Dedifferentiated amniotic fluid mesenchymal stem cell (primary cell): ENCODE measurements at regions not wholly inside any gene's neighbourhood (a gene's known extent, or its start where the extent isn't known, plus 50 kb on each side); places are given as distances from the start of the nearest gene placed in this dataset.
"Not testable (repeated sequence)": the region's sequence is repeated elsewhere in the genome, so short reads cannot be mapped to it uniquely, and the experiment has no call there.

Experiments used
- DNase-seq: peaks from one replicate; pipeline ENCODE4 v3.0.0-alpha.2; 2016; ENCODE audit errors: extremely low spot score

DNA sequence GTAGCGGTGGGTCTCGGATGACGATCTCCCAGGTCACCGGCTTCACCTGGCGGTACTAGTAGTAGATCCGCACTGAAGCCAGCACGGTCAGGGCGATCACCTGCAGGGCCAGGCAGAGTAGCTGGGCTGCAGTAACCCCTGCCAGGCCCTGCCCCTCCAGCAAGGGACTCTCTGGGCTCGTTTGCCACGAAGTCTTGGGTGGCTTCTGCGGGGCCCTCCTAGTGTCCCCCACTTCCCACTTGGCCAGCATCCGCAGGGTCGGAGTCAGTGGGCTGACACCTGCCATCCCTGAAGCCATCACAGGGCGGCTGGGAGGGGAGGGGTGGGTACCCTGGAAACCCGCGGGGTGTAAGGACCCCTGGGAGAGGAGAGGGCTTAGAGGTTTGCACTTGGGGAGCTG, 214.0 kb downstream of the OR4C45 start:
- no peak for DNase-seq

DNA sequence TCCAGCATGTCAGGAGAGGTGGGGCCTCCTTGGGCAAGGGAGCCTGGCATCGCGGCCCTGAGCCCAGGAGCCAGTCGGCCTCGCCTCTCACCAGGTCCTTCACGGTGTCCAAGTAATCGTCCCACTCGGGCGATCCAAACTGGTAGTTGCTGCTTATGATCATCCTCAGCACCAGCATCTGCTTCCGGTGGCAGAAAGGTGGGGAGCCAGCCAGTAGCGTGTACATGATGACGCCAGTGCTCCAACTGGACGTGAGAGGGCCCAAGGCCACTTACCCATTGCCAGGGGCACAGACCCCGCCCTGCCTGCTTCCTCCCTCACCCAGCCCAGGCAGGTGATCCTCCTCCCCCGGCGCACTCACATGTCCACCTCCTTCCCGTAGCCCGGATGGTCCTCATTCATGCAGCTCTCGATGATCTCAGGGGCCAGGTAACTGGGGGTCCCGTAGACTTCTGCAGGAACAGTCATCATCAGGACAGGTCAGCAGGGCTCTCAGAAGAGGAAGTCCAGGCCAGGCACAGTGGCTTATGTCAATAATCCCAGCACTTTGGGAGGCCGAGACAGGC, 214.7 kb downstream of the OR4C45 start:
- no peak for DNase-seq

DNA sequence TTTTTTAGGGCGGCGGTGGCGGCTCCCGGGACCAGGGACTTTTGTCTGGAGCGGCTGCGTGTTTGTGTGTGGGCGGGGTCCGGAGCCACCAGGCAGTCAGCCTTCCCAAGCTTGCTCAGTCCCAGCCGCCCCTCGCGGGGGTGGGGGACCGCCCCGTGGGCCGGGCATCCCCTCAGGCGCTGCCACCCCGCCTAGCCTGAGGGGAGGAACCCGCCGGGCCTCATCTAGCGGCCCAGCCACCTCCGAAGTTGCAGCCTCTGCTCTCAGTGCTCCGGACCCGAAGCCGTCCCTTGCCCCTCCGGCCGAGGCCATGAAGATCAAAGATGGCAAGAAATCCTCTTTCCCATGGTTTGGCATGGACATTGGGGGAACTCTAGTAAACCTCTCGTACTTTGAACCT, 235.2 kb downstream of the OR4C45 start:
- DNase-seq = no peak

DNA sequence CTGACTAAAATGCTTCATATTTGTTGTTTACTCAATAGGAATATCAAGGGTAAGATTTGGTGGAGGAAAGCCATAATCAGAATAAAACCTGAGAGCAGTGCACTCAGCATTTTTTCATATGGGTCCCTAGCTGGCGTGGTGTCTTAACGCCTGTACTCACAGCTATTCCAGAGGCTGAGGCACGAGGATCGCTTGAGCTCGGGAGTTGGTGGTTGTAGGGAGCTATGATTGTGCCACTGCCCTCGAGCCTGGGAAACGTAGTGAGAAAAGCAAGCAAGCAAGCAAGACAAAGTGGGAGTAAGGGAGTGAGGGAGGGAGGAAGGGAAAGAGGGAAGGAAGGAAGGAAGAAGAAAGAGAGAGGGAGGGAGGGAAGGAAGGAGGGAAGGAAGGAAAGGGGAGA, 242.5 kb downstream of the OR4C45 start:
- no peak for DNase-seq

DNA sequence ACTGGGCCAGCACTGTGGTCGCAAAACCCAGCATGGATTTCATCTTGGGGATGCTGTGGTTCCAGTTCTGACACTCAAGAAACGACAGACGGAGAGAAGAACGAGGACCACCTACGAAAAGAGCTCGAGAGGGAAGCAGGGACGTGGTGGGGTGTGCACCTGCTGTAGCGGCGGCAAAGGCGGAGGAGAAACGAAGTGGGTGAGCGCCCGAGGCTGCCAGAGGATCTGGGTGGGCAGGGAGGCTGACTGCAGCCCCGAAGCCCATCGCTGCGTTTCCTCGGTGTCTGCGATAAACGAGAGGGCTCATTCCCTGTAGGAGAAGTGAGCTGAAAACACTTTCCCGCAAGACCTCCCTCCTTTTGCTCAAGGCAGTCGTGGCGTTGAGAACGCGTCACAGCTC, 246.1 kb downstream of the OR4C45 start:
- DNase-seq = no peak

DNA sequence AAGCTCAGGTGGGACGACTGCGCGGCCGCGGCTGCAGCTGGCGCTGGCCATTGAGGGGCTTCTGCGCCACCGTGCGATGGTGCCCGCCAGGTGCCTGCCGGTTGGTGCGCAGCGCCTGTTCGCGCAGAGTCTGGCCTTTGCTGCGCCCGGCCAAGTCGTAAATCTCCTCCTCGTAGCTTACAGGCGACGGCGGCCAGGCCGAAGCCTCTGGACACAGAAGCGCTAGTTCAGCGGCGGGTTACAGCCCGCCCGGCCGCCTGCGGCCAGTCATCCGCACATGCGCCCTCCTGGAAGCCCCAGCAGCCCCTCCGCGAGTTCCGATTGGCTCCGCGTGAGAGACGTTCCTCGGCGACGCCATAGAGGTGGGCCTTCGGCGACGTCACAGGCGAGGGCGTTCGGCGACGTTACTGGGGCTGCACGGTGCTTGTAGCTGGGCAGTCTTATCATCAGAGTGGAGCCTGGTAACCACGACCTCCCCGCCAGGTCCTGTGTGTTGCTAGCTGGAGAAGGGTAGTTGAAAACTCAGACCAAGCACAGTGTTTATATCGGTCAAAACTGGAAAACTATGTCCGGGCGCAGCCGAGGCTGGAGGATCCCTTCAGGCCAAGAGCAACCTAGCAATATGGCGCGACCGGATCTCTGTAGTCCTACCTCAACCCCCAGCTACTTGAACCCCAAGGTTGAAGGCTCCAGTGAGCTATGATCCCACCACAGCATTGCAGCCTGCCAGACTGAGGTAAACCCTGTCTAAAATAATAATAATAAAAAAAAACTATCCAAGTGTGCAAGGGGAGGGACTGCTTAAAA, 265.7 kb downstream of the OR4C45 start:
- DNase-seq = no peak

DNA sequence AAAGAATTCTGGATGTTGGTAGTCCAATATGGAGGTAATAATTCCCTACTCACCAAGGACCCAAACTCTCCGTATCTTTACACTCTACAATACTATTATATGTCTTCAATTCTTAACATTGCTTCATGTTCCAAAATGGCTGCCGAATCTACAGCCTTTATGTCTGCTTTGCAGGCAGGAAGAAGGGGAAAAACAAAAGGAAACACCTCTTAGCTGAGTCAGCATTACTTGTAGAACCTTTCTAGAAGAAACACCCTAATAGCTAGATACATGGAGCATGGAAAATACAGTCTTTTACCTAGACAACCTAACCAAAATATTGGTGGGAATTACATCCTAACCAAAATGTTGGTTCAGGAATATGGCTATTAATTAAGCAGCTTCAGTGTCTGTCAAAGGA, 298.0 kb downstream of the OR4C45 start:
- DNase-seq = not testable (repeated sequence)

DNA sequence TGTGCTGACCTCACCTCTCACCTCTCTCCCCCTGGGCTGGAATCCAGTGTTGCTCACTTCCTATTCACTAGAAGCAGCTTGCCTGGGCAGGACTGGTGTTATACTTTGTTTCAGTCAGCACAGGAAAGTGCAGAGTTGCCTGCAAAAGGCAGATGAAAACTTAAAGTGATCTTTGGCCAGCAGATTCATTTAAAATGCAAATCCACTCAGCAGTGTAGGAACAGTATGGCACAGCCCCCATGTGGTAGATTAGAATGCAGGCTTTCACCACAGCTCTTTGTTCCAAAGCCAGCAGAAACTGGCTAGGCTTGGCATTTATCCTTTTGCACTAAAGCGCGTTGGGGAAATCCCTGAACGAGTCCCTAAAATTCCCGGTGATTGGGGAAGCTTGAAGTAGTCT, 301.2 kb downstream of the OR4C45 start:
- no peak for DNase-seq

DNA sequence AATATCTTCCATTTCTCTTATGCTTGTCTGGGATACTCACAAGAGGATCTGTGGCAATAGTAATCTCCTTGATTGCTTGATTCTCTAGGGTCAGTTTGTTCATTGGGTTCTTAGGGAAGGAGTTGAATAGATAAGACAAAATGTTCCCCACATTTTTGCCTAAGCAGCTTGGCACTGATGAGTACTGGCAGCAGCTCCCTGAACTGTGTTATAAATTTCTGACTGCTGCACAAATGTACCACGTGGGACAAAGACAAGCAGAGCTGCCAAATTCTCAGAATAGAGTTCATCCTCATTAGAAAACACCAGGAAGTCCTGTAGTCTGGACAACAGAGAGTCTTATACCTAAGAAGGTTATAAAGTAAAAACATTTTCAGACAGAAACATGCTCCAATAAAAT, 304.8 kb downstream of the OR4C45 start:
- DNase-seq = not testable (repeated sequence)

DNA sequence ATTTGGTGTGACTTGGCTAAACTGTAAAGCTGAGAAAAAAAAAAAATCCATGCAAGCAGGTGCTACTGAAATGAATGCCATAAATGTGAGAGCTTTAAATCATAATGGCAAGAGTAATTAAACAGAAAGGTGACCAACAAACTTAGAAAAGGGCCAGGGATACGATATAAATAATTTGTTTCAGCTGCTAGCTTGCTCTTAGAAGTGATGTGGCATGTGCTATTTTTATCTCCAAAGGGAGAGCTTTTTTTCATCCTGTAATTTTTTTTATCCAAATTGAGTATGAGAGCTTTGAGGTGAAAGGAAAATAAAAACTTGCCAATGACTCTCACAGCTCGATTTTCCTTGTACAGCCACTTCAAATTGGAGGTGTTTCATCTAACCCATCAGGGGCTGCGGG, 315.3 kb downstream of the OR4C45 start:
- not testable (repeated sequence) for DNase-seq

DNA sequence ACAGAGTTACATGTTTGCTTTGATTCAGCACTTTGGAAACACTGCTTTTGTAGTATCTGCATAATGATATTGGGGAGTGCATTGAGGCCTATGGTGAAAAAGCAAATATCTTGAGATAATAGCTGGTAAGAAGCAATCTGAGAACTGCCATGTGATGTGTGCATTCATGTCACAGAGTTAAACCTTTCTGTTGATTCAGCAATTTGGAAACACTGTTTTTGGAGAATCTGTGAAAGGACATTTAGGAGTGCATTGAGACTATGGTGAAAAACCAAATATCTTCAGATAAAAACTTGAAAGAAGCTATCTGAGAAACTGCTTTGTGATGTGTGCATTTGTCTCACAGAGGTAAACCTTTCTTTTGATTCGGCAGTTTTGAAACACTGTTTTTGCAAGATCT, 346.8 kb downstream of the OR4C45 start:
- DNase-seq = no peak

DNA sequence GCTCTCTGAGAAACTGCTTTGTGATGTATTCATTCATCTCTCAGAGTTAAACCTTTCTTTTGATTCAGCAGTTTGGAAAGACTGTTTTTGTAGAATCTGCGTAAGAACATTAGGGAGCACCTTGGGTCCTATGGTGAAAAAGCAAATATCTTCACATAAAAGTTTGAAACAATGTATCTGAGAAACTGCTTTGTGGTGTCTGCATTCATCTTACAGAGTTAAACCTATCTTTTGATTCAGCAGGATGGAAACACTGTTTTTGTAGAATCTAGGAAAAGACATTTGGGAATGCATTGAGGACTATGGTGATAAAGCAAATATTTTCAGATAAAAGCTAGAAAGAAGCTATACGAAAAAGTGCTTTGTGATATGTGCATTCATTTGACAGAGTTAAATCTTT, 361.3 kb downstream of the OR4C45 start:
- DNase-seq = no peak

DNA sequence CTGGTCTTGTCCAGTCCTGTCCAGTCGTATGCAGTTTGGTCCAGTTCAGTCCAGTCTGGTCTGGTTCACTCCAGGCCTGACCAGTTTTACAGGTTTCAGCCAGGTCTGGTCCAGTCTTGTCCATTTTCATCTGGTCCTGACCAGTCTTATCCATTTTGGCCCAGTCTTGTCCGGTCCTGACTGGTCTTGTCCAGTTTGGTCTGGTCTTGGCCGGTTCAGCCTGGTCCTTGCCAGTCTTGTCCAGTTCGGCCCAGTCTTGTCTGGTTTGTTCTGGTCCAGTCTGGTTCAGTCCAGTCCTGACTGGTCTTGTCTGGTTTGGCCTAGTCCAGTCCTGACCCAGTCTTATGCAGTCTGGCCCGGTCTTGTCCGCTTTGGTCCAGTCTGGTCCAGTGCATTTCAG, 380.2 kb downstream of the OR4C45 start:
- DNase-seq = no peak

DNA sequence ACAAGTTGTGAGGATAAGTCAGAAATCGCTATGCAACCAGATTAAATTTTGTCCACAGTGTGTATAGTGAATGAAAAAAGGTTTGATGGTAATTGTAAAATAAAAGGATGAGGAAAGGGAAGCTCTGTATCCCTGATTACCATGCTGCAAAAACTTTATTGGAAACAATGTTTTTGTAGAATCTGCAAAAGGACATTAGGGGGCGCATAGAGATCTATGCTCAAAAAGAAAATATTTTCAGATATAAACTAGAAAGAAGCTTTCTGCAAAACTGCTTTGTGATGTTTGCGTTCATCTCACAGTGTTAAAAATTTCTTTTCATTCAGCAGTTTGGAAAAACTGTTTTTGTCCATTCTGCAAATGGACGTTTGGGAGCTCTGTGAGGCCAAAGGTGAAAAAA, 390.5 kb downstream of the OR4C45 start:
- DNase-seq = no peak
